ENCODE measurements at regions not wholly inside any gene's neighbourhood (a gene's known extent, or its start where the extent isn't known, plus 50 kb on each side); places are given as distances from the start of the nearest gene placed in this dataset.

DNA sequence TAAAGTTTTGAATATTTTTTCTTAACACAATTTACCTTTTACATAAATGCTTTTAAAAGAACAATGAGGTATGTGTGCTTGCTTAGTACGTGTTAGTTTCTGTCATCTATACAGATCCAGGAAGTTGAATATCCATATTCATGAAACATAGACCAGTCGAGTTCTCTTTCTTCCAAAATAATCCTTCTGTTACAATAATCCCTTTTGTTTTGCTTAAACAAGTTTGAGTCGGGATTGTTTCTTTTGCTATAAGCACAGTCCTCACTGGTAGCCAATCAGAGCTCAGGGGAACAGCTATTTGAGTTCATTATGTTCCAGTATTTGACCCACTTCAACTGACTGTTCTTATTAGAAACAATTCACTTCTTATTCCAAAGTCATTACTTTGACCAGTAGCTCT, 214.7 kb upstream of the FLRT2 start:
- peaks cover 0 to 4% (median 0%) of the 10 kb centered on the region in 12 donors for H3K4me1 ChIP-seq
- H3K27me3 ChIP-seq, result no peaks in the 10 kb centered on the region
- TF ChIP-seq CTCF (IDR thresholded peaks at IDR 0.05) (no peak), POLR2A (IDR thresholded peaks at IDR 0.05) (no peak)
- no peaks in the 10 kb centered on the region for H3K9me3 ChIP-seq
- H3K4me3 ChIP-seq, result no peak overlapping the region
- intact Hi-C loops (cut with DNase I), result no loop called here
- no peak overlapping the region for H3K27ac ChIP-seq
- no peaks in the 10 kb centered on the region for H3K36me3 ChIP-seq
- no peak for DNase-seq
- ATAC-seq, result no peak
- 70 to 74% (median 72%) methylated on average over 3 of the region's 3 CpGs for WGBS, 4 donors

- H3K9me3 ChIP-seq, result no peaks in the 10 kb centered on the region
- DNase-seq (no peak), ATAC-seq (no peak)
- intact Hi-C loops (cut with DNase I), result no loop called here
- no peak for TF ChIP-seq CTCF (IDR thresholded peaks at IDR 0.05)
- no peak for TF ChIP-seq POLR2A (IDR thresholded peaks at IDR 0.05)
- H3K4me1 ChIP-seq, result peaks cover 0 to 4% (median 0%) of the 10 kb centered on the region in 12 donors
- WGBS, 4 donors, result 74 to 78% (median 76%) methylated on average over 5 of the region's 5 CpGs
- H3K27me3 ChIP-seq, result no peaks in the 10 kb centered on the region
- H3K27ac ChIP-seq, result no peak overlapping the region
- no peak overlapping the region for H3K4me3 ChIP-seq
- H3K36me3 ChIP-seq, result no peaks in the 10 kb centered on the region
These were observed 214.1 kb upstream of the FLRT2 start for GRCh38 chr14:85315733-85316290.

GRCh38 chr14:85316701-85317410, 213.1 kb upstream of the FLRT2 start:
- TF ChIP-seq POLR2A (IDR thresholded peaks at IDR 0.05) (no peak), CTCF (IDR thresholded peaks at IDR 0.05) (no peak)
- H3K36me3 ChIP-seq, result no peaks in the 10 kb centered on the region
- no peaks in the 10 kb centered on the region for H3K9me3 ChIP-seq
- no peaks in the 10 kb centered on the region for H3K27me3 ChIP-seq
- no peak for ATAC-seq
- WGBS, 4 donors, result 77 to 89% (median 86%) methylated on average over 2 of the region's 2 CpGs
- intact Hi-C loops (cut with DNase I), result no loop called here
- no peak for DNase-seq
- peaks cover 0 to 4% (median 0%) of the 10 kb centered on the region in 12 donors for H3K4me1 ChIP-seq
- H3K27ac ChIP-seq, result no peak overlapping the region
- no peak overlapping the region for H3K4me3 ChIP-seq

DNA sequence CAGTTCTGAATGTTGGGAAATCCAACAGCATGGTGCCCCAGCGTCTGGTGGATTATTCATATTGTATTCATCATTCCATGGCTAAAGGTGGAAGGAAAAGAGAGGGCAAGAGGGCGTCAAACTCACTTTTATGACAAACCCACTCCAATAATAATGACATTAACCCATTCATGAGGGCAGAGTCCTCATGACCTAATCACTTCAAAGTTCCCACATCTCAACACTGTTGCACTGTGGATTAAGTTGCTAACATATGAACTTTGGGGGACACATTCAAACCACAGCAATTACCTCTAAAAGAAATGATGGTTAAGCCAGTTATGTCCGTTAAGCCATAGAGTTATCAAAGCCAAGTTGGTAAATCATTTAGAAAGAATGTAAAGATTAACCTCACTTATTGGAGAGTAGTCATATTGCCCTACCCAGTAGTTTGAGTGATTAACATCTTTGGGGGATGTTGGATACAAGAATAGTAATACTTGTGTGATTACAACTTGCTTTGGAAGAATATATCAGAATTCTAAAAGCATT, 212.4 kb upstream of the FLRT2 start:
- 89 to 99% (median 93%) methylated on average over 3 of the region's 3 CpGs for whole genome bisulfite sequencing, 4 donors
- intact Hi-C loops (cut with DNase I), result no loop called here
- H3K36me3 ChIP-seq, result no peaks in the 10 kb centered on the region

More for the DNA sequence above, 212.4 kb upstream of the FLRT2 start:
- ATAC-seq, result no peak
- TF ChIP-seq CTCF (IDR thresholded peaks at IDR 0.05), result no peak
- no peak for TF ChIP-seq POLR2A (IDR thresholded peaks at IDR 0.05)
- Histone ChIP-seq H3K9me3 (no peaks in the 10 kb centered on the region), H3K4me1 (peaks cover 0 to 4% (median 0%) of the 10 kb centered on the region in 12 donors), H3K4me3 (no peak overlapping the region), H3K27me3 (no peaks in the 10 kb centered on the region), H3K27ac (no peak overlapping the region)
- DNase-seq, result no peak
